ENCODE measurements at regions not wholly inside any gene's neighbourhood (a gene's known extent, or its start where the extent isn't known, plus 50 kb on each side); places are given as distances from the start of the nearest gene placed in this dataset.

DNA sequence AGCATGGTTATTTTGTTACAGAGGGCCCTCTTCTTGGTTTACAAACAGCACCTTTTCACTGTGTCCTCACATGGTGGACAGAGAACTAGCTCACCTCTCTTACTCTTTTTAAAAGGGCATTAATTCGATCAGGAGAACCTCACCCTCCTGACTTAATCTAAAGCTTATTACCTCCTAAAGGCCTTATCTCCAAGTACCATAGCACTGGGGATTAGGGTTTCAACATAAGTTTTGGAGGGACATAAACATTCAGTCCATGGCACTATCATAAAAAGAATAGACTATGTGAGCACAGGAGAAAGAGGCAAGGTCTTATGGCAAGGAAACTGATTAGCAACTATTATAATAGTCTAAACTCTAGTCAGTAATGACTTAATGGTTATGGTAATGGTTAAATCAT, 736.2 kb upstream of the ADGRB3 start:
- no peak overlapping the region for H2AFZ ChIP-seq (ENCODE audit: low read length)
- ATAC-seq, result no peak
- CTCF ChIA-PET, result no interaction called here

DNA sequence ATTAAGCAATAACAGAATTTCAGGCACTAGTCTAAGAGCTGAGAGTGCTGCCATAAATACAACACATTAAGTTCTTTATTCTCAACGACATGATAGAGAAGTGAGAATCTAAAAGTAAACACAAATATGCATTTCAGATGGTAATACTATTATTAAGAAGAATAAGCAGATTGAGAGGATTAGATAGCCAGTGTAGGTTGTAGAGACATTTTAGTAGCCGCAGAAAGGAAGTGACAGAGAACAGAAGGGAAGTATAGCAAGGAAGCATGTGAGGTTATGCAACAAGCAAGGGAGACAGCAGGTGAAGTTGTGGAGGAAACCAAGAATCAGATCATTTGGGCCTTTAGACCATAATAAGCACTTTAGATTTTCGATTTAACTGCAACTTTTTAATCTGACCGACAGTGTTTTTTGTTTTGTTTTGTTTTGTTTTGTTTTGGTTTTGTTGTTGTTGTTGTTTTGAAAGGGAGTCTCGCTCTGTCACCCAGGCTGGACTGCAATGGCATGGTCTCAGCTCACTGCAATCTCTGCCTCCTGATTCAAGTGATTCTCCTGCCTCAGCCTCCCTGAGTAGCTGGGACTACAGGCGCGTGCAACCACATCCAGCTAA, 737.0 kb upstream of the ADGRB3 start:
- H2AFZ ChIP-seq (ENCODE audit: low read length), result no peak overlapping the region
- ATAC-seq (no peak), DNase-seq (no peak)
- TF ChIP-seq EZH2 (IDR thresholded peaks at IDR 0.05; ENCODE audit: low read length, unreplicated experiment), result no peak
- TF ChIP-seq EZH2phosphoT487 (IDR thresholded peaks at IDR 0.05; ENCODE audit: borderline replicate concordance, low read length), result no peak
- TF ChIP-seq, protein P1, sequence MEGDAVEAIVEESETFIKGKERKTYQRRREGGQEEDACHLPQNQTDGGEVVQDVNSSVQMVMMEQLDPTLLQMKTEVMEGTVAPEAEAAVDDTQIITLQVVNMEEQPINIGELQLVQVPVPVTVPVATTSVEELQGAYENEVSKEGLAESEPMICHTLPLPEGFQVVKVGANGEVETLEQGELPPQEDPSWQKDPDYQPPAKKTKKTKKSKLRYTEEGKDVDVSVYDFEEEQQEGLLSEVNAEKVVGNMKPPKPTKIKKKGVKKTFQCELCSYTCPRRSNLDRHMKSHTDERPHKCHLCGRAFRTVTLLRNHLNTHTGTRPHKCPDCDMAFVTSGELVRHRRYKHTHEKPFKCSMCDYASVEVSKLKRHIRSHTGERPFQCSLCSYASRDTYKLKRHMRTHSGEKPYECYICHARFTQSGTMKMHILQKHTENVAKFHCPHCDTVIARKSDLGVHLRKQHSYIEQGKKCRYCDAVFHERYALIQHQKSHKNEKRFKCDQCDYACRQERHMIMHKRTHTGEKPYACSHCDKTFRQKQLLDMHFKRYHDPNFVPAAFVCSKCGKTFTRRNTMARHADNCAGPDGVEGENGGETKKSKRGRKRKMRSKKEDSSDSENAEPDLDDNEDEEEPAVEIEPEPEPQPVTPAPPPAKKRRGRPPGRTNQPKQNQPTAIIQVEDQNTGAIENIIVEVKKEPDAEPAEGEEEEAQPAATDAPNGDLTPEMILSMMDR (conservative IDR thresholded peaks at IDR 0.05; ENCODE audit: low read depth, low read length), result no peak
- no peak overlapping the region for H3K4me2 ChIP-seq (ENCODE audit: low read length)
- no peaks in the 10 kb centered on the region for H3K9me2 ChIP-seq (replicated peaks; ENCODE audit: low read length)
- POLR2A ChIA-PET (ENCODE audit: unreplicated experiment), result no interaction called here
- CTCF ChIA-PET, result no interaction called here
- H3K4me1 ChIP-seq (ENCODE audit: insufficient read depth, low read length), result no peaks in the 10 kb centered on the region
- no peaks in the 10 kb centered on the region for H3F3A ChIP-seq (ENCODE audit: low read length, unreplicated experiment)
- intact Hi-C loops (cut with micrococcal nuclease), result no loop called here
- BruUV-seq (replicated peaks), result no TSS peak
- H3K9ac ChIP-seq (ENCODE audit: low read length), result no peak overlapping the region
- H3K79me2 ChIP-seq (ENCODE audit: low read length), result no peaks in the 10 kb centered on the region
- no peaks in the 10 kb centered on the region for H4K20me1 ChIP-seq (ENCODE audit: low read length)
- no peaks in the 10 kb centered on the region for H3K9me3 ChIP-seq (ENCODE audit: low read length)
- no peaks in the 10 kb centered on the region for H3K36me3 ChIP-seq (ENCODE audit: low read depth, low read length)
- H3K27ac ChIP-seq (ENCODE audit: low read length), result no peak overlapping the region
- H3K4me3 ChIP-seq (ENCODE audit: low read length), result no peak overlapping the region
- no peaks in the 10 kb centered on the region for H3K27me3 ChIP-seq (ENCODE audit: low read length)

More for the DNA sequence above, 736.2 kb upstream of the ADGRB3 start:
- H3K9me2 ChIP-seq (replicated peaks; ENCODE audit: low read length), result no peaks in the 10 kb centered on the region
- POLR2A ChIA-PET (ENCODE audit: unreplicated experiment), result no interaction called here
- TF ChIP-seq, protein P1 (conservative IDR thresholded peaks at IDR 0.05; ENCODE audit: low read depth, low read length), result no peak
- TF ChIP-seq EZH2 (IDR thresholded peaks at IDR 0.05; ENCODE audit: low read length, unreplicated experiment) (no peak), EZH2phosphoT487 (IDR thresholded peaks at IDR 0.05; ENCODE audit: borderline replicate concordance, low read length) (no peak)
- BruUV-seq (replicated peaks), result no TSS peak
- H3K4me2 ChIP-seq (ENCODE audit: low read length), result no peak overlapping the region
- H3K79me2 ChIP-seq (ENCODE audit: low read length), result no peaks in the 10 kb centered on the region
- no peak for DNase-seq
- no peaks in the 10 kb centered on the region for H4K20me1 ChIP-seq (ENCODE audit: low read length)
- H3K9me3 ChIP-seq (ENCODE audit: low read length), result no peaks in the 10 kb centered on the region
- H3K27me3 ChIP-seq (ENCODE audit: low read length), result no peaks in the 10 kb centered on the region
- intact Hi-C loops (cut with micrococcal nuclease), result no loop called here
- no peak overlapping the region for H3K4me3 ChIP-seq (ENCODE audit: low read length)
- H3K27ac ChIP-seq (ENCODE audit: low read length), result no peak overlapping the region
- H3K9ac ChIP-seq (ENCODE audit: low read length), result no peak overlapping the region
- H3K36me3 ChIP-seq (ENCODE audit: low read depth, low read length), result no peaks in the 10 kb centered on the region
- no peaks in the 10 kb centered on the region for H3F3A ChIP-seq (ENCODE audit: low read length, unreplicated experiment)
- no peaks in the 10 kb centered on the region for H3K4me1 ChIP-seq (ENCODE audit: insufficient read depth, low read length)

DNA sequence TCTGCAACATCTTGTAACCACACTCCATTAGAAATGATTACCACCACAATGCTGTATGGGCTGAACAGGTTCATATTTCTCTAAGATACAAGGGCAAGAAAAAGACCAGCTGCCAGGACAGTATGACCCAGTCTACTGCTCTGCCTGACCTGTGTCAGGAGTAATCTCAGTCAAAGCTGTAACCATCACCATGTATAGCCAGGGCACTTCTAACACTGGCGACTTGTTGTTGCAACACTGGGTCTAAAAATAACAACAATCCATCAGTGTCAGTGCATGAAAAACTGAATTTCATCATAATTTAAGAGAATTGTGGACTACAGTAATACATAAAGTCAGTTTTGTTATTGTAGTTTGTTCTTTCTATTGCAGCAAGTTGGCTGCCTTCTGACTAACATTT, 738.6 kb upstream of the ADGRB3 start:
- no peak for ATAC-seq
- H3K36me3 ChIP-seq (ENCODE audit: low read depth, low read length), result no peaks in the 10 kb centered on the region
- no peaks in the 10 kb centered on the region for H3K9me2 ChIP-seq (replicated peaks; ENCODE audit: low read length)
- H4K20me1 ChIP-seq (ENCODE audit: low read length), result no peaks in the 10 kb centered on the region
- H3K79me2 ChIP-seq (ENCODE audit: low read length), result no peaks in the 10 kb centered on the region
- no peak for DNase-seq
- H3K4me1 ChIP-seq (ENCODE audit: insufficient read depth, low read length), result no peaks in the 10 kb centered on the region
- no peak overlapping the region for H3K9ac ChIP-seq (ENCODE audit: low read length)
- intact Hi-C loops (cut with micrococcal nuclease), result no loop called here
- no TSS peak for BruUV-seq (replicated peaks)
- ChIA-PET POLR2A (ENCODE audit: unreplicated experiment) (no interaction called here), CTCF (no interaction called here)
- H3K4me2 ChIP-seq (ENCODE audit: low read length), result no peak overlapping the region
- TF ChIP-seq EZH2phosphoT487 (IDR thresholded peaks at IDR 0.05; ENCODE audit: borderline replicate concordance, low read length) (no peak), EZH2 (IDR thresholded peaks at IDR 0.05; ENCODE audit: low read length, unreplicated experiment) (no peak)
- TF ChIP-seq, protein P1 (conservative IDR thresholded peaks at IDR 0.05; ENCODE audit: low read depth, low read length), result no peak
- H3K27me3 ChIP-seq (ENCODE audit: low read length), result no peaks in the 10 kb centered on the region
- no peak overlapping the region for H2AFZ ChIP-seq (ENCODE audit: low read length)
- no peak overlapping the region for H3K27ac ChIP-seq (ENCODE audit: low read length)
- no peak overlapping the region for H3K4me3 ChIP-seq (ENCODE audit: low read length)
- no peaks in the 10 kb centered on the region for H3K9me3 ChIP-seq (ENCODE audit: low read length)
- H3F3A ChIP-seq (ENCODE audit: low read length, unreplicated experiment), result no peaks in the 10 kb centered on the region
